Endothelial cell (in vitro differentiated cells): ENCODE measurements at regions not wholly inside any gene's neighbourhood (a gene's known extent, or its start where the extent isn't known, plus 50 kb on each side); places are given as distances from the start of the nearest gene placed in this dataset.
"Not testable (repeated sequence)": the region's sequence is repeated elsewhere in the genome, so short reads cannot be mapped to it uniquely, and the experiment has no call there.

Source experiments
- DNase-seq: peaks from one replicate; pipeline ENCODE4 v3.0.0; 2021; ENCODE audit warnings: low spot score
- H3K27ac Mint-ChIP-seq: one replicate; pipeline ENCODE4 v1.8.0; 2021; ENCODE audit warnings: mixed read lengths, inconsistent platforms; ENCODE audit not compliant: unreplicated experiment
- H3K27me3 Mint-ChIP-seq: one replicate; pipeline ENCODE4 v1.8.0; 2021; ENCODE audit warnings: mild to moderate bottlenecking, moderate library complexity, mixed read lengths, inconsistent platforms; ENCODE audit not compliant: unreplicated experiment
- H3K36me3 Mint-ChIP-seq: one replicate; pipeline ENCODE4 v1.8.0; 2021; ENCODE audit warnings: mild to moderate bottlenecking, low read depth, mixed read lengths, inconsistent platforms; ENCODE audit not compliant: unreplicated experiment
- H3K4me1 Mint-ChIP-seq: one replicate; pipeline ENCODE4 v1.8.0; 2021; ENCODE audit warnings: mild to moderate bottlenecking, mixed read lengths, inconsistent platforms; ENCODE audit not compliant: unreplicated experiment
- H3K4me3 Mint-ChIP-seq: one replicate; pipeline ENCODE4 v1.8.0; 2021; ENCODE audit warnings: mild to moderate bottlenecking, mixed read lengths, inconsistent platforms; ENCODE audit not compliant: unreplicated experiment
- H3K9me3 Mint-ChIP-seq: one replicate; pipeline ENCODE4 v1.8.0; 2021; ENCODE audit warnings: mixed read lengths, inconsistent platforms; ENCODE audit not compliant: unreplicated experiment
- TF ChIP-seq, protein P1 (sequence below): fragments of 200-600 bp; sonication (generic); IDR thresholded peaks from one replicate; pipeline ENCODE4 v1.5.0; 2021; ENCODE audit warnings: antibody characterized with exemption; ENCODE audit not compliant: unreplicated experiment

DNA sequence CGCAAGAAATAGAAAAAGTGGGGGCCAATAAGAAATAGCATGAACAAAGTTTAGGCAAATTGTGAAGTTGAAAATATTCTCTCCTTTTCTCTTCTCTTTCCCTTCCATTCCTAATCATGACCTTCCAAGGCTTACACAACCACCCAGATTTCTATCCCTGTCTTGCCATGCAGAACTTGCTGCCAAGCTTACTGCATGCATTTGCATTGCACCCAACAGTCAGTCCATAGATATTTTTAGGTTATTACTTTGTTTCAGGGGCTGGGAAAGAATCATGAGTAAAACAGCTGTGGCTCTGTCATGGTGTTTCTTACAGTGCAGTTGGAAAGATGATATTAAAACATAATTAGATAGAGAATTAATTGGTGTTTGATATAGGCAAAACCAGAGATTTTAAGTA, 219.4 kb downstream of the PTGER3 start:
- Mint-ChIP-seq H3K4me3 (no peak overlapping the region), H3K36me3 (no peaks in the 10 kb centered on the region), H3K4me1 (no peaks in the 10 kb centered on the region), H3K27me3 (no peaks in the 10 kb centered on the region), H3K27ac (no peak overlapping the region), H3K9me3 (no peaks in the 10 kb centered on the region)
- DNase-seq: no peak
- TF ChIP-seq, protein P1, sequence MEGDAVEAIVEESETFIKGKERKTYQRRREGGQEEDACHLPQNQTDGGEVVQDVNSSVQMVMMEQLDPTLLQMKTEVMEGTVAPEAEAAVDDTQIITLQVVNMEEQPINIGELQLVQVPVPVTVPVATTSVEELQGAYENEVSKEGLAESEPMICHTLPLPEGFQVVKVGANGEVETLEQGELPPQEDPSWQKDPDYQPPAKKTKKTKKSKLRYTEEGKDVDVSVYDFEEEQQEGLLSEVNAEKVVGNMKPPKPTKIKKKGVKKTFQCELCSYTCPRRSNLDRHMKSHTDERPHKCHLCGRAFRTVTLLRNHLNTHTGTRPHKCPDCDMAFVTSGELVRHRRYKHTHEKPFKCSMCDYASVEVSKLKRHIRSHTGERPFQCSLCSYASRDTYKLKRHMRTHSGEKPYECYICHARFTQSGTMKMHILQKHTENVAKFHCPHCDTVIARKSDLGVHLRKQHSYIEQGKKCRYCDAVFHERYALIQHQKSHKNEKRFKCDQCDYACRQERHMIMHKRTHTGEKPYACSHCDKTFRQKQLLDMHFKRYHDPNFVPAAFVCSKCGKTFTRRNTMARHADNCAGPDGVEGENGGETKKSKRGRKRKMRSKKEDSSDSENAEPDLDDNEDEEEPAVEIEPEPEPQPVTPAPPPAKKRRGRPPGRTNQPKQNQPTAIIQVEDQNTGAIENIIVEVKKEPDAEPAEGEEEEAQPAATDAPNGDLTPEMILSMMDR: no peak

DNA sequence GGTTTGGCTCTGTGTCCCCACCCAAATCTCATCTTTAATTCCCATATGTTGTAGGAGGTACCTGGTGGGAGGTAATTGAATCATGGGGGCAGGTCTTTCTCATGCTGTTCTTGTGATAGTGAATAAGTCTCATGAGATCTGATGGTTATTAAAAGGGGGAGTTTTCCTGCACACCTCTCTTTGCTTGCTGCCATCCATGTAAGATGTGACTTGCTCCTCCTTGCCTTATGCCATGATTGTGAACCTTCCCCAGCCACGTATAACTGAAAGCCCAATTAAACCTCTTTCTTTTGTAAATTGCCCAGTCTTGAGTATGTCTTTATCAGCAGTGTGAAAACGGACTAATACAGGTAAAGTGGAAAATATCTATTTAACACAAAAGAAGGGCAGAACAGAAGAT, 213.3 kb downstream of the PTGER3 start:
- not testable (repeated sequence) for DNase-seq, H3K4me1 Mint-ChIP-seq, H3K27ac Mint-ChIP-seq, H3K27me3 Mint-ChIP-seq, H3K9me3 Mint-ChIP-seq, H3K4me3 Mint-ChIP-seq, H3K36me3 Mint-ChIP-seq

DNA sequence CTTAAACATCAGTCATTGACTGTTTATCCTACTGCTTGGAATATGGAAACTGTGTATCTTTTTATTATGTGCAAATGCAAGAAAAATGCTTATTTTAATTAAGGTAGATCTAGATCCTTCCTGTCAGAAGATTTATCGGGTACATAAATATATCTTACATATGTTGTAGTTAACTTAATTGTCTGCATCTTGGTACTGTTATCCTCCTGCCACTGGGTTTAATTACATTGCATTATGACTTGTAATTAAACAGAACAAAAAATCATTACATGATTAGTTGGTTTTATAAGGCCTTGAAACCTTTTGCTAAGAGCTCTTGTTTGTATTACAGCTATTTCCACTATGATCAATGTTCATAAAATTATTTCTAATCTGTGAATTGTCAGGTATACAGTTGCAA, 211.2 kb downstream of the PTGER3 start:
- TF ChIP-seq, protein P1: no peak
- H3K4me1 Mint-ChIP-seq: no peaks in the 10 kb centered on the region
- H3K36me3 Mint-ChIP-seq: no peaks in the 10 kb centered on the region
- H3K4me3 Mint-ChIP-seq: no peak overlapping the region
- DNase-seq: no peak
- no peaks in the 10 kb centered on the region for H3K27me3 Mint-ChIP-seq
- no peaks in the 10 kb centered on the region for H3K9me3 Mint-ChIP-seq
- H3K27ac Mint-ChIP-seq: no peak overlapping the region

DNA sequence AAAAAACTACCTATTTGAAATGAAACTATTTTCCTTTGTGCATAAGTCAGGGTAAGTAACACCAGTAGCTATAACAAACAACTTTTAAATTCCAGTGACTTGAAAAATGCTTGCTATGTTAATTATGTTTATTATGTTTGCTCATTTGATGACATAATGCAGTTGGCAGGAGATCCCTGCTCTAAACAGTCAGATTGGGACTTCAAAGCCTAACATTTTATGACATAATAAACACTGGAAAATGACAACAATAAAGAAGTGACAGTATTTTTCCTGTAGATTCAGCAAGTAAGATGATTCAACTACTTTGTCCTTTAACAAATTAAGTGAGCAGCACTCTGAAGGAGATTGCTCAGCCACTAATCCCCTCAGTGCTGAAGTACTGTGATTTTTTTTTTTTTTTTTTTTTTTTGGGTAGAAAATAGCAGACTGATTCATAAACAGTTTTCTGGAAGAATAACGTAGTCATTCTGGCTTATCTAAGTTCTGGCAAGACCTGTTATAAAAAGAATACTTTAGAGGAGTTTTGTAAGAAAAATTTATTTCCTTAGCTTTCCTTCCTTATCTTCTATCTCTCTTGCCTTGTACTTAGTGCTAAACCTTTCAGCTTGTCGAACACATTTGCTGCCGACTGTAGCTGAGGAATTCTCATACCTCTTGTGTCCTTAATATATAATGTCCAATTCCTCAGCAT, 207.2 kb downstream of the PTGER3 start:
- Mint-ChIP-seq H3K4me1 (no peaks in the 10 kb centered on the region), H3K9me3 (peaks cover 5% of the 10 kb centered on the region), H3K27me3 (no peaks in the 10 kb centered on the region), H3K4me3 (no peak overlapping the region), H3K27ac (no peak overlapping the region), H3K36me3 (no peaks in the 10 kb centered on the region)
- DNase-seq: no peak
- TF ChIP-seq, protein P1: no peak

DNA sequence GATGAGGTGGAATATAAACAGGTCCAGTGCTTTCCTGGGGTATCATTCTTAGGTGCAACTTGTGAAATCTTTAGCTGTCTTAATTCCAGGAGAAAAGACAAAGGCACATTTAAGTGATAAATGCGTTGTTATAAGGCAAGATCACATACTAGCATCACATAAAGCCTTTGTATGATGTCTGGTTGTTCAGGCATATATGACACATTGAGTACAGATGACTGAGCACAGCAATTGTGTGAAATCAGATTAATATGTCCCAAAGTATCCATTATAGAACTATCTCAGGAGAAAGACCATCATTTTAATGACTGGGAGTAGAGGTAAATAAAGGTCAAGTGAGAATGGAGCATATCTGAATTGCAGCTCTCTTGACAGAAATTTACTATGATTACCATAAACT, 205.1 kb downstream of the PTGER3 start:
- Mint-ChIP-seq H3K4me1 (no peaks in the 10 kb centered on the region), H3K27ac (no peak overlapping the region), H3K27me3 (no peaks in the 10 kb centered on the region), H3K9me3 (peaks cover 5% of the 10 kb centered on the region), H3K36me3 (no peaks in the 10 kb centered on the region), H3K4me3 (no peak overlapping the region)
- DNase-seq: no peak
- TF ChIP-seq, protein P1: no peak
